ENCODE measurements at regions not wholly inside any gene's neighbourhood (a gene's known extent, or its start where the extent isn't known, plus 50 kb on each side); places are given as distances from the start of the nearest gene placed in this dataset.

DNA sequence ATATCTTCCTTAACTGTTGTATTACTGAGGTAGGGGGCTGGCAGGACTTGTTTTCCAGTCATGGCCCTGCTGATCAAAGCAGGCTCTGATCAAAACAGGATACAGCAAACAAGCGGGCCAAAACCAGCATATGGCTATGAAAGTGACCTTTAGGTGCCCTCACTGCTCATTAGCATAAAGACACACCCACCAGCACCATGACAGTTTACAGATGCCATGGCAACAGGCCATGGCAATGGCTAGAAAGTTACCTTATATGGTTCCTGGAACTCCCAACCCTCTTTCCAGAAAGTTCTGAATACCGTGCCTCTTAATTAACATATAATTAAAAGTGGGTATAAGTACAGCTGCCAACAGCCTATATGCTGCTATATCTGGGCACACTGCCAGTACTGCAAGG, 551.4 kb upstream of the SGCG start:
- WGBS, 2 experiments (ENCODE audit: insufficient coverage in 2 of 2), result no CpG with 5 or more reads among the region's 2 CpGs
- H3K36me3 ChIP-seq (ENCODE audit: control insufficient read depth, insufficient read depth, low read length), result no peaks in the 10 kb centered on the region
- H3K4me3 ChIP-seq (ENCODE audit: extremely low read depth, insufficient read depth, low read length, poor library complexity, severe bottlenecking), result no peak overlapping the region
- no peak overlapping the region for H3K27ac ChIP-seq (ENCODE audit: low read depth, low read length, severe bottlenecking)
- H3K9me3 ChIP-seq (ENCODE audit: control insufficient read depth, low read length), result peaks cover 3% of the 10 kb centered on the region
- no peaks in the 10 kb centered on the region for H3K4me1 ChIP-seq (ENCODE audit: control insufficient read depth, insufficient read depth, low read length, poor library complexity, severe bottlenecking)

DNA sequence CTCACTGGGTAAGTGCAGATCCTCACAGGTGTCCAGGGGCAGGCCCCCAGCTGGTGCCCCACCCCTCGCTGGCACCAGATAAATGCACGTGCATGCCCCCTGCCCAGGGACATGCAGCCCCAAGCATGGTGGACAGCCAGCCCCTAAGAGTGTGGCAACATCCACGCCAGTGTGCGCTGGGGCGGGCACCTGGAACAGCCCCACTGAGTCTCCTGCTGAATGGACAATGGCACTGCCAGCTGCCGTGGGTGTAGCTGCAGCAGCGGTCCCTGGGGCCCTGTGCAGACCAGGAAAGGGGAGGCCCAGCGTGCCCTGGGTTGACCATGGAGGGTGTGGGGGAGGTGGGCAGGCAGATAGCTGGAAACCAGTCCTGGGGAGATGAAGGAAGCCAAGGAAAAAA, 538.7 kb upstream of the SGCG start:
- Histone ChIP-seq H3K27ac (ENCODE audit: low read depth, low read length, severe bottlenecking) (no peak overlapping the region), H3K4me1 (ENCODE audit: control insufficient read depth, insufficient read depth, low read length, poor library complexity, severe bottlenecking) (no peaks in the 10 kb centered on the region), H3K9me3 (ENCODE audit: control insufficient read depth, low read length) (no peaks in the 10 kb centered on the region), H3K4me3 (ENCODE audit: extremely low read depth, insufficient read depth, low read length, poor library complexity, severe bottlenecking) (no peak overlapping the region), H3K36me3 (ENCODE audit: control insufficient read depth, insufficient read depth, low read length) (no peaks in the 10 kb centered on the region)
- 85 to 96% methylated on average over 5 to 7 of the region's 8 CpGs for WGBS, 2 experiments (ENCODE audit: insufficient coverage in 2 of 2)

DNA sequence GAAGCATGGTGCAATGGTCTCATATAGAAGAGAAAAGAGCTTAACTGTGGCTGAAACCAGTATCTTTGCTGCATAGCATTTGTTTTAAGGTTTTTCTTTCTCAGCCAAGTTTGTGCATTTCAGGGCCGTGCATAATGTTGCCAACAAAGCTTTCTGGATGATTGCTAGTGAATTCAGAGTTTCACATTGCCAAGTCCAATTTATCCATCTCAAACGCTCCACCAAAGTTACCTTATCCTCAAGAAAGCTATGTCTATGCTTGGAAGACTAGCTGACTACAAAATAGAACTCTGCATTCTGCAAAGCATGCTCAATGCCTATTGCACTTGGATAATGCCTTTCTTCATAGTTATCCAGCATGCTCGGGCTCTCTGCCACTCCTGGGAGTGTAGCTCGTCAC, 535.8 kb upstream of the SGCG start:
- H3K27ac ChIP-seq (ENCODE audit: low read depth, low read length, severe bottlenecking), result no peak overlapping the region
- 77 to 82% methylated on average over 2 to 4 of the region's 4 CpGs for WGBS, 2 experiments (ENCODE audit: insufficient coverage in 2 of 2)
- no peaks in the 10 kb centered on the region for H3K9me3 ChIP-seq (ENCODE audit: control insufficient read depth, low read length)
- H3K36me3 ChIP-seq (ENCODE audit: control insufficient read depth, insufficient read depth, low read length), result no peaks in the 10 kb centered on the region
- no peak overlapping the region for H3K4me3 ChIP-seq (ENCODE audit: extremely low read depth, insufficient read depth, low read length, poor library complexity, severe bottlenecking)
- no peaks in the 10 kb centered on the region for H3K4me1 ChIP-seq (ENCODE audit: control insufficient read depth, insufficient read depth, low read length, poor library complexity, severe bottlenecking)

DNA sequence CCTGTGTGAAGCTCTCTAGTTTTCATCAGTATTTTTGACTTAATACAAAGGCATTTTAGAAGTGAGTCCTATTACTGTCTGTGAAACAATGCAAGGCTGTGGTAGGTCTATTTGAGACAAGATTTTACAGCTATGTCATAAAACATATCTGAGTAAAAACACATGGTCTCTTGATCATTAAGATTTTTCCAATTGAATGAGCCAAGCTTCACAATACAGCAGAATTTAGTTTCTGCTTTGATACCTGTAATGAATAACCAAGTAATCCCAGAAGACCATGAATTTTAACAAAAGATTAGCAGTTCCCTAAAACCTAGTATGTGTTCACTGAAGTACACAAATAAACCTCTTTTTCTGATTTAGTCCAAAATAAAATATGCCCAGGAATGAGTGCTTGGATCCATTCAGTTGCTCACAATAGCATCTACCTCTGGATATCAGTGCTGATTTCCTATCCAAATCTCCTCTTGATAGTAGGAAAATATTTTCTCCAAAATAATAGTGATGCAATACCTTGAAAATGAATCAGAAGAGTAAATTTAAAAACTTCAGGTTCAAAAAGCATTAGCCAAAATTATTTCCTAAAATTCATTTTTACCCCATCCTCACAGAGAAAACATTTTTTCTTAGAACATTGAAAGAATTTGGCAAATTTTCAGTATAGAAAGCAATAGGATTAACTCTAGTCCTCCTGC, 533.5 kb upstream of the SGCG start:
- no peak overlapping the region for H3K27ac ChIP-seq (ENCODE audit: low read depth, low read length, severe bottlenecking)
- no peak overlapping the region for H3K4me3 ChIP-seq (ENCODE audit: extremely low read depth, insufficient read depth, low read length, poor library complexity, severe bottlenecking)
- no peaks in the 10 kb centered on the region for H3K4me1 ChIP-seq (ENCODE audit: control insufficient read depth, insufficient read depth, low read length, poor library complexity, severe bottlenecking)
- H3K36me3 ChIP-seq (ENCODE audit: control insufficient read depth, insufficient read depth, low read length), result no peaks in the 10 kb centered on the region
- H3K9me3 ChIP-seq (ENCODE audit: control insufficient read depth, low read length), result no peaks in the 10 kb centered on the region

DNA sequence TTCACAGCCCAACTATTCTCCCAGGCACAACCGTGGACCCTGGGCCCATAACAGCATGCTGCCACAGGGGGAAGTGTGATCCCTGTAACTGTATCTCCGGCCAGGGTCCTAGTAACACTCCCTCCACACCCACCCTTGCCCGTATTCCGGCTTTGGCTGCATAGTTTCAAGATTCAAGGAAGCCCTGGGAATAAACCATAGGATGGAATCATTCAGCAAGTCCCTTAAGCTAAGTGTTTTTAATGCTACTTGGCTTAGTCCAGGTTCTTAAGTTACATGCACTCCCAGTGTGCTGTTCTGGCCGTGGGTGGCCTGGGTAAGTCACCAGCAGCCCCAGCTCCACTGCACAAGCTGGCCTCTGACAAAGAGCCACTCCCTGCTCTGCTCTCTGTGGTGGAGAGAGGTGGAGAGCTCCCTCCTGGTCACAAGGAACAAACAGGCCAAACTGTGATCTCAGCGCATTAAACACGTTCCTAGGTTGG, 532.4 kb upstream of the SGCG start:
- Histone ChIP-seq H3K36me3 (ENCODE audit: control insufficient read depth, insufficient read depth, low read length) (no peaks in the 10 kb centered on the region), H3K4me3 (ENCODE audit: extremely low read depth, insufficient read depth, low read length, poor library complexity, severe bottlenecking) (no peak overlapping the region), H3K4me1 (ENCODE audit: control insufficient read depth, insufficient read depth, low read length, poor library complexity, severe bottlenecking) (no peaks in the 10 kb centered on the region), H3K9me3 (ENCODE audit: control insufficient read depth, low read length) (no peaks in the 10 kb centered on the region), H3K27ac (ENCODE audit: low read depth, low read length, severe bottlenecking) (no peak overlapping the region)
- 56 to 68% methylated on average over 6 to 7 of the region's 7 CpGs for WGBS, 2 experiments (ENCODE audit: insufficient coverage in 2 of 2)

DNA sequence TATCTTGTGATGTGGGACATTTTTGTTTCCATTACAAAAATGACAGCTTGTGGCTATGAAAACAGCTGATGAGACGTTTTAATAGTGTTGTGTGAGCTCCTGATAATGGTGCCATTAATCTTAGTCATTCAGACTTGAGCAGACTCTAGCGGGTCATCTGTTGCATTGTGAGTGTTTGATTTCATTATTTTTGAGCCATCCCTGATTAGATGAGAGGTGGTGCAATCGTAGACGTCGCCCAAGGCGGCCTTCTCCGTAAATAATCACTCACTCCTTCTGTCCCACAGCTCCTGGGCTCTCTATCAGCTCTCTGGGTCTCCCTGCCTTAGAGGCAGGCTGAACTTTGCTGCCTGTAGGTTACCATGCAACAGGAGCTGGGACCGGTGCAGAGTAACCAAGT, 528.0 kb upstream of the SGCG start:
- H3K27ac ChIP-seq (ENCODE audit: low read depth, low read length, severe bottlenecking), result no peak overlapping the region
- H3K9me3 ChIP-seq (ENCODE audit: control insufficient read depth, low read length), result no peaks in the 10 kb centered on the region
- no peaks in the 10 kb centered on the region for H3K36me3 ChIP-seq (ENCODE audit: control insufficient read depth, insufficient read depth, low read length)
- no peak overlapping the region for H3K4me3 ChIP-seq (ENCODE audit: extremely low read depth, insufficient read depth, low read length, poor library complexity, severe bottlenecking)
- 83 to 94% methylated on average over 2 to 3 of the region's 8 CpGs for WGBS, 2 experiments (ENCODE audit: insufficient coverage in 2 of 2)
- no peaks in the 10 kb centered on the region for H3K4me1 ChIP-seq (ENCODE audit: control insufficient read depth, insufficient read depth, low read length, poor library complexity, severe bottlenecking)

DNA sequence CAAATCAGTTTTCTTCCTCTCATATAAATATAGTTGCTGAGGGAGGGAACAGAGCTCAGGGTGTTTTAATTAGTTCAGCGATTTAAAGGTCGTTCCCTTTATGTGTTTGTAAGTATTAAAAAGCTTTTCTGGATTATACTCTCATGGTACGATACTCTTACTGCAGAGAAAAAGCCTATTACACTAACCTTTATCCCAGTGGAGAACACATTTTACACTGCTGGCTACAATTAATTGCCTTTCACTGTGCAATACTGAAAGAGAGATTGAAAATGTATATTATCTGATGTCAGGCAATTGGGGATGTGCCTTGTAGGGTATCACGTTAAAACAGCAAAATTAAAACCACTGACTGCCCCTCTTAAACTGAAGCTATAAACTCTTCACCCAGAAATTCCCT, 526.9 kb upstream of the SGCG start:
- no CpG with 5 or more reads among the region's 4 CpGs for WGBS, 2 experiments (ENCODE audit: insufficient coverage in 2 of 2)

DNA sequence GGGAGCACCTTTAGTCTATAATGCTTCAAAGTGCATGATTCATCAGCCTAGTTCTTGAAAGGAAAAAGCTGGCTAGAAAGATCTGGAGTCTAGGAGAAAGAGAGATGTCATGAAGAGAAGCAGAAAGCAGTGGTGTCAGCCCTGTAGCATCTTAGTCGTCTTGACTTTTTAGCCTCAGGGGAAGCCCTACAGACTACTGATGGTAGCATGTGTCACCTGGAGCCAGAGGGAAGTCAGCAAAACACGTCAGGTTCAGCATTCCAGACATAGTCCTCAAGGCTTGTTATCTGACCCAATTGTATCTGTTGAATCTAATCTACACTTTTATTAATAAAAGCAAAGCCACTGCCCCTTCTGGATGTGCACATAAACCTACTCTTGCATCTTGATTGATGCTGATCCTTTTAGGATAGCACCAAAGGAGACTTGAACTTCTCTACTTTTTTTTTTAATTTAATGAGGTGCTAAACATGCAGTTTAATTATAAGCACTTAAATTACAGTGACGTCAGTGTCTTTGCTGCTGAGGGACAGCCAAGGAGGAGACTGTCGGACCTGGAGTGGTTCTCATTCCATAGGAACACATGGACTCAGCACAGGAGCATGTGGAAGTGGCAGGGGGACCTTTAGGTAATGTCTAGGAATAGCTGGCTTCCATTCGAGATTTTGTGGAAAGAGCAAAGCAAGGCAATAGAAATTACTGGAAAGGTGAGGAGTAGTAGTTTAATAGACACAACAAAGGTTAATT, 525.5 kb upstream of the SGCG start:
- Histone ChIP-seq H3K27ac (ENCODE audit: low read depth, low read length, severe bottlenecking) (no peak overlapping the region), H3K36me3 (ENCODE audit: control insufficient read depth, insufficient read depth, low read length) (no peaks in the 10 kb centered on the region), H3K4me3 (ENCODE audit: extremely low read depth, insufficient read depth, low read length, poor library complexity, severe bottlenecking) (no peak overlapping the region), H3K9me3 (ENCODE audit: control insufficient read depth, low read length) (no peaks in the 10 kb centered on the region), H3K4me1 (ENCODE audit: control insufficient read depth, insufficient read depth, low read length, poor library complexity, severe bottlenecking) (no peaks in the 10 kb centered on the region)
- 65 to 77% methylated on average over 4 to 5 of the region's 5 CpGs for WGBS, 2 experiments (ENCODE audit: insufficient coverage in 2 of 2)

More for the DNA sequence above, 526.9 kb upstream of the SGCG start:
- H3K4me3 ChIP-seq (ENCODE audit: extremely low read depth, insufficient read depth, low read length, poor library complexity, severe bottlenecking), result no peak overlapping the region
- H3K4me1 ChIP-seq (ENCODE audit: control insufficient read depth, insufficient read depth, low read length, poor library complexity, severe bottlenecking), result no peaks in the 10 kb centered on the region
- H3K27ac ChIP-seq (ENCODE audit: low read depth, low read length, severe bottlenecking), result no peak overlapping the region
- no peaks in the 10 kb centered on the region for H3K9me3 ChIP-seq (ENCODE audit: control insufficient read depth, low read length)
- no peaks in the 10 kb centered on the region for H3K36me3 ChIP-seq (ENCODE audit: control insufficient read depth, insufficient read depth, low read length)

DNA sequence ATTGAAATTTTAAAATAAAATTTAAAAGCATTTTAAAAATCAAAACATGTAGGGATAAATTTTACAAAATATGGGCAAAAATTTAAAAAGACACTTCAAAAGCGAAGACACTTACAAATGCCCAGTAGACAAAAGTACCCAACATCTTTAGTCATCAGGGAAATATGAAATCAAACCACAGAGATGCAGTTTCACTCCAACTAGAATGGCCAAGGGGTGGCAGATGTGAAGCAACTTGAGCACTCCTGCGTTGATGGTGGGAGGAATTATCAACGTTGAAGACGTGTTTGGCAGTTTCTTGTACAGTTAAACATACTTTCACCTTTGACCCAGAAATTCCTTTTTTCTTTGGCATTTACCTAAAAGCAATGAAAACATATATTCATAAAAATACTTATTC, 518.0 kb upstream of the SGCG start:
- 84% methylated on average over 3 of the region's 4 CpGs; no CpG with 5 or more reads in 1 of the 2 experiments for WGBS, 2 experiments (ENCODE audit: insufficient coverage in 2 of 2)
- no peaks in the 10 kb centered on the region for H3K4me1 ChIP-seq (ENCODE audit: control insufficient read depth, insufficient read depth, low read length, poor library complexity, severe bottlenecking)
- H3K36me3 ChIP-seq (ENCODE audit: control insufficient read depth, insufficient read depth, low read length), result no peaks in the 10 kb centered on the region
- no peaks in the 10 kb centered on the region for H3K9me3 ChIP-seq (ENCODE audit: control insufficient read depth, low read length)
- no peak overlapping the region for H3K27ac ChIP-seq (ENCODE audit: low read depth, low read length, severe bottlenecking)
- no peak overlapping the region for H3K4me3 ChIP-seq (ENCODE audit: extremely low read depth, insufficient read depth, low read length, poor library complexity, severe bottlenecking)

DNA sequence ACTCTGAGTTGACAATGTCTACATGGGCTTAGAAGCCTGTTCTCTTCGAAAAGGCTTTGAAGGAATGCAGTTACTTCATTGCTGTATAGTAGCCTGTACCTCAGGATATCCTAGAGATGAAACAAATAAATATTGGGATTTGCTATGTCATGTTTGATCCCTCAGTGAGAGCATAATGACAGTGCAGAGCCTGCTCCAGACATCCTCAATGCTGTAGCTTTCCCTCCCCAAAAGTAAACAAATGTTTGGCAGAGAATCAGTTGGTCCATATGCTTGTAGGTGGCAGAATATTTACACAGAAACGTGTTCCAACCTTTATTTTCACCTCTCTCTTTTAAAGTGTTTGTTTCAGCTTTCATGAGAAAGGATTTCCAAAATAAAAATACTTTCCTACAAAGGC, 515.3 kb upstream of the SGCG start:
- no peaks in the 10 kb centered on the region for H3K4me1 ChIP-seq (ENCODE audit: control insufficient read depth, insufficient read depth, low read length, poor library complexity, severe bottlenecking)
- H3K36me3 ChIP-seq (ENCODE audit: control insufficient read depth, insufficient read depth, low read length), result no peaks in the 10 kb centered on the region
- H3K27ac ChIP-seq (ENCODE audit: low read depth, low read length, severe bottlenecking), result no peak overlapping the region
- H3K9me3 ChIP-seq (ENCODE audit: control insufficient read depth, low read length), result no peaks in the 10 kb centered on the region
- H3K4me3 ChIP-seq (ENCODE audit: extremely low read depth, insufficient read depth, low read length, poor library complexity, severe bottlenecking), result no peak overlapping the region
- 86% methylated on average over 1 of the region's 2 CpGs; no CpG with 5 or more reads in 1 of the 2 experiments for WGBS, 2 experiments (ENCODE audit: insufficient coverage in 2 of 2)

DNA sequence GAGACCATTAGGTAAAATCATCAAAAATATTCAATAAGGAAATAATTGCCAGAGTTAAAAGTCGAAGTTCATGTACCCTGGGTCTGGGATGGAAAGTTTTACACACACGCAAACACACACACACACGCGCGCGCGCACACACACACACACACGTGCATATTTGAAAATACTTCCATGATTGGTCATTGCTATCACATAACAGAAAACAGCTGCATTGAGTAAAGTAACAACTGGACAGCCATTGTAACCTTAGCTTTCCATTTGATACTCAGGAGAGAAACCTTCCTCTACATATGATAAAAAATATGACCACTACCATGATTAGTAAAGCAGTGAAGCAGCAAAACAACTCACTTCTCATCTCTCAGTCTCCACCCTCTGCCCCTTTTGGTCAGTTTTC, 490.0 kb upstream of the SGCG start:
- Histone ChIP-seq H3K27ac (ENCODE audit: low read depth, low read length, severe bottlenecking) (no peak overlapping the region), H3K36me3 (ENCODE audit: control insufficient read depth, insufficient read depth, low read length) (no peaks in the 10 kb centered on the region), H3K4me1 (ENCODE audit: control insufficient read depth, insufficient read depth, low read length, poor library complexity, severe bottlenecking) (no peaks in the 10 kb centered on the region), H3K9me3 (ENCODE audit: control insufficient read depth, low read length) (peaks cover 4% of the 10 kb centered on the region), H3K4me3 (ENCODE audit: extremely low read depth, insufficient read depth, low read length, poor library complexity, severe bottlenecking) (no peak overlapping the region)
- 80 to 83% methylated on average over 2 to 8 of the region's 8 CpGs for WGBS, 2 experiments (ENCODE audit: insufficient coverage in 2 of 2)

Measured in mesodermal cell (in vitro differentiated cells).